Neural cell (in vitro differentiated cells): ENCODE measurements at regions not wholly inside any gene's neighbourhood (a gene's known extent, or its start where the extent isn't known, plus 50 kb on each side); places are given as distances from the start of the nearest gene placed in this dataset.
A peak's percentile ranks its signal among the peaks of the same experiment; 100 is the strongest.

Experiments
- H2AFZ ChIP-seq: fragments of 200-600, 300-800 bp; sonication (generic), shearing (Covaris generic); 2 replicates; pipeline ENCODE4 v1.6.0; 2014; ENCODE audit warnings: low read depth, mild to moderate bottlenecking, antibody characterized with exemption, low read length, moderate library complexity
- H3F3A ChIP-seq: fragments of 200-600 bp; shearing (Covaris generic); 2 replicates; pipeline ENCODE4 v1.6.1; 2016; ENCODE audit warnings: mild to moderate bottlenecking, moderate library complexity, mixed read lengths, antibody characterized with exemption, low read length; ENCODE audit not compliant: insufficient read depth, poor library complexity, severe bottlenecking
- H3K27ac ChIP-seq: fragments of 200-600, 300-800 bp; sonication (generic), shearing (Covaris generic); 2 replicates; pipeline ENCODE4 v1.5.1; 2014; ENCODE audit warnings: mild to moderate bottlenecking, low read length, moderate library complexity
- H3K27me3 ChIP-seq: fragments of 300-800, 200-600 bp; sonication (generic), shearing (Covaris generic); 2 replicates; pipeline ENCODE4 v1.6.0; 2014; ENCODE audit warnings: mild to moderate bottlenecking, low read depth, low read length, moderate library complexity; ENCODE audit not compliant: insufficient read depth
- H3K36me3 ChIP-seq: fragments of 300-800, 200-600 bp; sonication (generic), shearing (Covaris generic); 2 replicates; pipeline ENCODE4 v1.5.1; 2014; ENCODE audit warnings: mild to moderate bottlenecking, antibody characterized with exemption, low read length, moderate library complexity; ENCODE audit not compliant: insufficient read depth
- H3K4me2 ChIP-seq: fragments of 300-800, 200-600 bp; sonication (generic), shearing (Covaris generic); 2 replicates; pipeline ENCODE4 v1.6.0; 2014; ENCODE audit warnings: mild to moderate bottlenecking, low read length
- H3K4me3 ChIP-seq: fragments of 300-800, 200-600 bp; sonication (generic), shearing (Covaris generic); 2 replicates; pipeline ENCODE4 v1.5.1; 2014; ENCODE audit warnings: mild to moderate bottlenecking, low read length, moderate library complexity
- H3K79me2 ChIP-seq: fragments of 200-600 bp; shearing (Covaris generic); replicated peaks from 2 replicates; pipeline ENCODE4 v1.6.0; 2014; ENCODE audit warnings: mild to moderate bottlenecking, low read length, moderate library complexity; ENCODE audit not compliant: insufficient read depth
- H3K9ac ChIP-seq: fragments of 300-800, 200-600 bp; sonication (generic), shearing (Covaris generic); 2 replicates; pipeline ENCODE4 v1.6.1; 2016; ENCODE audit warnings: mild to moderate bottlenecking, low read length, mixed read lengths
- H3K9me2 ChIP-seq: fragments of 200-600 bp; shearing (Covaris generic); 2 replicates; pipeline ENCODE4 v1.6.1; 2016; ENCODE audit warnings: mild to moderate bottlenecking, low read length, mixed read lengths; ENCODE audit not compliant: insufficient read depth
- H3K9me3 ChIP-seq: fragments of 200-600, 300-800 bp; sonication (generic), shearing (Covaris generic); 2 replicates; pipeline ENCODE4 v1.6.1; 2016; ENCODE audit warnings: mild to moderate bottlenecking, mixed run types, low read length, moderate library complexity, mixed read lengths
- H4K20me1 ChIP-seq: fragments of 200-600 bp; shearing (Covaris generic); 2 replicates; pipeline ENCODE4 v1.6.1; 2016; ENCODE audit warnings: mild to moderate bottlenecking, mixed run types; ENCODE audit not compliant: insufficient read depth
- CTCF ChIP-seq: fragments of 450-650 bp; IDR thresholded peaks from 2 replicates; pipeline ENCODE4 v1.5.1; 2014; ENCODE audit warnings: antibody characterized with exemption, mild to moderate bottlenecking, moderate library complexity; ENCODE audit not compliant: poor library complexity, severe bottlenecking
- EP300 ChIP-seq: fragments of 450-650 bp; conservative IDR thresholded peaks from 2 replicates; pipeline ENCODE4 v1.6.1; 2014; ENCODE audit warnings: antibody characterized with exemption, mild to moderate bottlenecking, moderate library complexity; ENCODE audit not compliant: poor library complexity, severe bottlenecking
- EZH2 ChIP-seq: fragments of 200-600, 300-800 bp; shearing (Covaris generic), sonication (generic); IDR thresholded peaks from 2 replicates; pipeline ENCODE4 v1.6.1; 2014; ENCODE audit warnings: antibody characterized with exemption, low read length, borderline replicate concordance, mild to moderate bottlenecking; ENCODE audit not compliant: insufficient read depth, poor library complexity, severe bottlenecking
- MXI1 ChIP-seq: fragments of 450-650 bp; conservative IDR thresholded peaks from 2 replicates; pipeline ENCODE4 v1.6.1; 2014; ENCODE audit warnings: antibody characterized with exemption, mild to moderate bottlenecking; ENCODE audit not compliant: poor library complexity, severe bottlenecking
- POLR2AphosphoS5 ChIP-seq: IDR thresholded peaks from 2 replicates; pipeline ENCODE4 v1.6.1; 2012
- RAD21 ChIP-seq: fragments of 450-650 bp; conservative IDR thresholded peaks from 2 replicates; pipeline ENCODE4 v1.6.1; 2014; ENCODE audit warnings: antibody characterized with exemption, mild to moderate bottlenecking, moderate library complexity
- SMC3 ChIP-seq: fragments of 450-650 bp; conservative IDR thresholded peaks from 2 replicates; pipeline ENCODE4 v1.6.1; 2014; ENCODE audit warnings: antibody characterized with exemption, mild to moderate bottlenecking, moderate library complexity; ENCODE audit not compliant: poor library complexity
- TAF1 ChIP-seq: IDR thresholded peaks from 2 replicates; pipeline ENCODE4 v1.6.1; 2012; ENCODE audit warnings: low read depth
- TF ChIP-seq, protein P1 (sequence below): IDR thresholded peaks from 2 replicates; pipeline ENCODE4 v1.6.1; 2012; ENCODE audit warnings: borderline replicate concordance

GRCh38 chr14:22280497-22281316, 308.3 kb downstream of the DAD1 start:
- no peaks in the 10 kb centered on the region for H3K27me3 ChIP-seq
- TF ChIP-seq TAF1 (no peak), EZH2 (no peak), POLR2AphosphoS5 (no peak), SMC3 (no peak), EP300 (no peak), CTCF (no peak), MXI1 (no peak), RAD21 (no peak)
- TF ChIP-seq, protein P1, sequence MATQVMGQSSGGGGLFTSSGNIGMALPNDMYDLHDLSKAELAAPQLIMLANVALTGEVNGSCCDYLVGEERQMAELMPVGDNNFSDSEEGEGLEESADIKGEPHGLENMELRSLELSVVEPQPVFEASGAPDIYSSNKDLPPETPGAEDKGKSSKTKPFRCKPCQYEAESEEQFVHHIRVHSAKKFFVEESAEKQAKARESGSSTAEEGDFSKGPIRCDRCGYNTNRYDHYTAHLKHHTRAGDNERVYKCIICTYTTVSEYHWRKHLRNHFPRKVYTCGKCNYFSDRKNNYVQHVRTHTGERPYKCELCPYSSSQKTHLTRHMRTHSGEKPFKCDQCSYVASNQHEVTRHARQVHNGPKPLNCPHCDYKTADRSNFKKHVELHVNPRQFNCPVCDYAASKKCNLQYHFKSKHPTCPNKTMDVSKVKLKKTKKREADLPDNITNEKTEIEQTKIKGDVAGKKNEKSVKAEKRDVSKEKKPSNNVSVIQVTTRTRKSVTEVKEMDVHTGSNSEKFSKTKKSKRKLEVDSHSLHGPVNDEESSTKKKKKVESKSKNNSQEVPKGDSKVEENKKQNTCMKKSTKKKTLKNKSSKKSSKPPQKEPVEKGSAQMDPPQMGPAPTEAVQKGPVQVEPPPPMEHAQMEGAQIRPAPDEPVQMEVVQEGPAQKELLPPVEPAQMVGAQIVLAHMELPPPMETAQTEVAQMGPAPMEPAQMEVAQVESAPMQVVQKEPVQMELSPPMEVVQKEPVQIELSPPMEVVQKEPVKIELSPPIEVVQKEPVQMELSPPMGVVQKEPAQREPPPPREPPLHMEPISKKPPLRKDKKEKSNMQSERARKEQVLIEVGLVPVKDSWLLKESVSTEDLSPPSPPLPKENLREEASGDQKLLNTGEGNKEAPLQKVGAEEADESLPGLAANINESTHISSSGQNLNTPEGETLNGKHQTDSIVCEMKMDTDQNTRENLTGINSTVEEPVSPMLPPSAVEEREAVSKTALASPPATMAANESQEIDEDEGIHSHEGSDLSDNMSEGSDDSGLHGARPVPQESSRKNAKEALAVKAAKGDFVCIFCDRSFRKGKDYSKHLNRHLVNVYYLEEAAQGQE = no peak
- H2AFZ ChIP-seq = no peak overlapping the region
- no peak overlapping the region for H3K4me3 ChIP-seq
- no peak overlapping the region for H3K9ac ChIP-seq
- H3K9me2 ChIP-seq = no peaks in the 10 kb centered on the region
- H3K4me2 ChIP-seq = no peak overlapping the region
- no peaks in the 10 kb centered on the region for H3K9me3 ChIP-seq
- no peaks in the 10 kb centered on the region for H3F3A ChIP-seq
- H3K79me2 ChIP-seq = no peaks in the 10 kb centered on the region
- H3K27ac ChIP-seq = no peak overlapping the region
- no peaks in the 10 kb centered on the region for H3K36me3 ChIP-seq
- H4K20me1 ChIP-seq = no peaks in the 10 kb centered on the region

DNA sequence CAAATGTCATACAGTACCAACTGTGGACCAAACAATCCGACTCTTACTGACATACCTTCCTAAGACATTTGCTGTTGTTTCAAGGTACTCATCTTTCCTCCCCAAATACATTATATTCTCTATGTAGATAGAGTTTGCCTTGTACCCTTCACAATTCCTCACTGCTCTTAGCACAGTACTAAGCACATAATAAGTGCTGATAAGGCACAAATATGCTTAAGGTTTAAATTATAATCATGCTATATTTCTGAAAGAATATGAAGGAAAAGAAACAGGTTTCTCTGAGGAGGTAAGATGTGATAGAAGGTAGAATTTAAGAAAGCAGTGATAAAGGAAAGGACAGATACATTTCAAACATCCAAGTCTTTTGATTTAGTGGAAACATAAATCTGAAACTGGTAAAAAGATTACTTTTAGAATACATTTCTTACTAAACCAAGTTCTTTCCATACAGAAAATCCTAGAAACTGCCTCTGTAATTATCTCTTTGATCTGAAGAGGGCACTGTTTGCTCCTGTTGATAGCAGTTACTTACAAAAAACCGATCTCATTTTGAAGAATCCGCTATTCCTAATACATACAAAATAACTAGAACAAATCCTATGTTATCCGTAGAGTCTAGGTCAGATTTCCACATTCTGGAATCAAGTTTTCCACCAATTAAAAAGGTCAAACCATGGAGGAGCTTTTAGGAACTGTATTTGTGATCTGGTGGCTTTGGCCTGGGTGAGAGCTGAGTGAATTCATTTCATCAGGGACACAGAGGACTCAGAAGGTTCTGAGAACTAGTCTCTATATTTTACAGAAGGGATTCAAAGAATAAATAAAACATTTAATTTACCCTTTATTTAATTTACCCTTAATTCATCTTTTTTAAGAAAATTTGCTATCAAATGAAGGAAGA, 311.9 kb downstream of the DAD1 start:
- H3K36me3 ChIP-seq = no peaks in the 10 kb centered on the region
- H3K79me2 ChIP-seq = no peaks in the 10 kb centered on the region
- H4K20me1 ChIP-seq = no peaks in the 10 kb centered on the region
- no peak overlapping the region for H3K4me2 ChIP-seq
- no peak overlapping the region for H3K9ac ChIP-seq
- no peak overlapping the region for H3K27ac ChIP-seq
- H2AFZ ChIP-seq = no peak overlapping the region
- TF ChIP-seq RAD21 (no peak), CTCF (peak; percentile 58), EP300 (no peak), POLR2AphosphoS5 (no peak), TAF1 (no peak), SMC3 (no peak)
- TF ChIP-seq, protein P1 = no peak
- H3F3A ChIP-seq = no peaks in the 10 kb centered on the region
- no peaks in the 10 kb centered on the region for H3K27me3 ChIP-seq
- no peaks in the 10 kb centered on the region for H3K9me3 ChIP-seq
- H3K4me3 ChIP-seq = no peak overlapping the region
- H3K9me2 ChIP-seq = no peaks in the 10 kb centered on the region
